Activated T-cell treated with anti-CD3 and anti-CD28 coated beads, Interleukin-2, amount 50 U/mL, for 72 hours (primary cell): ENCODE measurements at regions not wholly inside any gene's neighbourhood (a gene's known extent, or its start where the extent isn't known, plus 50 kb on each side); places are given as distances from the start of the nearest gene placed in this dataset.
A peak's percentile ranks its signal among the peaks of the same experiment; 100 is the strongest.
"Not testable (repeated sequence)": the region's sequence is repeated elsewhere in the genome, so short reads cannot be mapped to it uniquely, and the experiment has no call there.

Source experiments
- ATAC-seq, 2 donors: fragments of 150-1000 bp; cut with Tn5 transposase; replicated peaks in 1 of 2; 2 replicates each; pipeline ENCODE4 v1.10.0; 2021; ENCODE audit warnings: moderate library complexity in 2 of 2, mild to moderate bottlenecking in 1 of 2
- DNase-seq, 2 donors: peaks; one replicate each; pipeline ENCODE4 v3.0.0; 2021 to 2022; ENCODE audit warnings: mixed read lengths in 1 of 2
- H3K27ac Mint-ChIP-seq: one replicate; pipeline ENCODE4 v1.8.0; 2022; ENCODE audit warnings: mild to moderate bottlenecking, moderate library complexity, mixed read lengths
- H3K27me3 Mint-ChIP-seq: one replicate; pipeline ENCODE4 v1.8.0; 2022; ENCODE audit warnings: low read depth, mixed read lengths
- H3K36me3 Mint-ChIP-seq, 2 donors: one replicate each; pipeline ENCODE4 v1.8.0; 2022; ENCODE audit warnings: mixed read lengths in 2 of 2, mild to moderate bottlenecking in 1 of 2; ENCODE audit not compliant: insufficient read depth in 2 of 2
- H3K4me1 Mint-ChIP-seq: one replicate; pipeline ENCODE4 v1.8.0; 2022; ENCODE audit warnings: low read depth, mixed read lengths
- H3K4me3 Mint-ChIP-seq, 2 donors: one replicate each; pipeline ENCODE4 v1.8.0; 2022; ENCODE audit warnings: mild to moderate bottlenecking in 2 of 2, mixed read lengths in 2 of 2, moderate library complexity in 2 of 2
- H3K9me3 Mint-ChIP-seq, 2 donors: one replicate each; pipeline ENCODE4 v1.8.0; 2022; ENCODE audit warnings: mixed read lengths in 2 of 2

- H3K9me3 Mint-ChIP-seq = peaks cover 9 to 11% of the 10 kb centered on the region in 2 donors
Observed at GRCh38 chr2:122704109-122704563, 948.7 kb downstream of the TSN start.

GRCh38 chr2:122705746-122706145 is 950.3 kb downstream of the TSN start:
- H3K4me1 Mint-ChIP-seq = no peaks in the 10 kb centered on the region
- H3K27me3 Mint-ChIP-seq = no peaks in the 10 kb centered on the region
- H3K4me3 Mint-ChIP-seq = no peak overlapping the region
- no peak overlapping the region for H3K27ac Mint-ChIP-seq
- ATAC-seq (no peak), DNase-seq (no peak)
- H3K36me3 Mint-ChIP-seq = no peaks in the 10 kb centered on the region
- peaks cover 12 to 13% of the 10 kb centered on the region in 2 donors for H3K9me3 Mint-ChIP-seq

More at GRCh38 chr2:122704109-122704563, 948.7 kb downstream of the TSN start:
- no peak overlapping the region for H3K4me3 Mint-ChIP-seq
- no peak for ATAC-seq
- no peak for DNase-seq
- H3K4me1 Mint-ChIP-seq = no peaks in the 10 kb centered on the region
- no peaks in the 10 kb centered on the region for H3K27me3 Mint-ChIP-seq
- H3K27ac Mint-ChIP-seq = no peak overlapping the region
- no peaks in the 10 kb centered on the region for H3K36me3 Mint-ChIP-seq

DNA sequence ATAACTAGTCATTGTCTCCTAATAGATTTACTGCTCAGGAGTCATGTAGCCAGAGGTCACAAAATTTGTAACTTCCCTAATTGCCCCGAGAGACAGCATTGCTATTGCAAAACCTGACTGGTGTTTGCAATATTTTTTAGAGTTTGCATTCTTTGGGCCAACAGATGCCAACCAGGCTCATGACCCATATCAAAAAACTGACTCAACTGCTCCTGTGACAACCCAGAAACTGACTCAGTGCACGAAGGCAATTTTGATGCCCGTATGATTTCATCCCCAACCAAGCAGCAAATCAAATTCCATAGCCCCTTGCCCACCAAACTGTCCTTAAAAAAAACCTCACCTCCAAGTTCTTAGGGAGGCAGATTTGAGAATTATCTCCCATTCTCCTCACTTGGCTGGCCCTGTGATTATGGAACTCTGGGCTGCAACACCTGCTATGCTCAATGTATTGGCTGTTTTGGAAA is 951.3 kb downstream of the TSN start:
- no peak for ATAC-seq
- Mint-ChIP-seq H3K9me3 (peaks cover 12 to 13% of the 10 kb centered on the region in 2 donors), H3K4me1 (no peaks in the 10 kb centered on the region), H3K36me3 (no peaks in the 10 kb centered on the region), H3K27ac (no peak overlapping the region), H3K4me3 (no peak overlapping the region), H3K27me3 (no peaks in the 10 kb centered on the region)
- no peak for DNase-seq

DNA sequence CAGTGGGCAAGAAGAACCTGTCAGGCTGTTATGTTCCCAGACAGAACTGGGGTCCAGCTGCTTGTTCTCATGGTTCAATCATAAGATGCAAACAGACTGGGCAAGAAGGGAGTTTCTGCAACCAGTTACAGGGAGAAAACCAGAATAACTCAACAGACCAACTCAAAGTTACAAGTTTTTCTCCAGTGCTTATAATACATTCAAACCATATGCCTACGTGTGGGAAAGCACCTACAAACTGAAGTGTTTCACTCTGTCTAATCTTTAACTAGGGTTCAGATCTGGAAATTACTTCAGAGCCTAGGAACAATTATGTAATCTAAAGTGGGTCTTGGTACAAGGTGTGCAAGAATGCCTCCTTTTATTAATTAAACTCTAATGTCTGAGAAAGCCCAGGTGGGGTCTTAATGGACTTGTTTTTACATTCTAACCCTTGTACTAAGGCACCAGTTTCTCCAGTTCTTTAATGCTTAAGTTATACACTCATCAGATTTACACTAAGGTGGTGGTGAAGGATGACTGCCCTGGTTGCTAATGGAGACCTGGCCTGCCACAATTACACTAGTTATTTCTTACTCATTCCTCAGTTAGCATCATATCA is 951.9 kb downstream of the TSN start:
- Mint-ChIP-seq H3K36me3 (no peaks in the 10 kb centered on the region), H3K4me1 (no peaks in the 10 kb centered on the region), H3K27me3 (no peaks in the 10 kb centered on the region), H3K27ac (no peak overlapping the region), H3K4me3 (no peak overlapping the region), H3K9me3 (peaks cover 12 to 14% of the 10 kb centered on the region in 2 donors)
- ATAC-seq (no peak), DNase-seq (no peak)

GRCh38 chr2:122710049-122710448 is 954.6 kb downstream of the TSN start:
- no peaks in the 10 kb centered on the region for H3K27me3 Mint-ChIP-seq
- H3K4me1 Mint-ChIP-seq = no peaks in the 10 kb centered on the region
- H3K27ac Mint-ChIP-seq = no peak overlapping the region
- H3K36me3 Mint-ChIP-seq = no peaks in the 10 kb centered on the region
- DNase-seq = no peak
- H3K9me3 Mint-ChIP-seq = peaks cover 10 to 21% of the 10 kb centered on the region in 2 donors
- no peak for ATAC-seq
- no peak overlapping the region for H3K4me3 Mint-ChIP-seq

- DNase-seq = no peak
- Mint-ChIP-seq H3K4me1 (no peaks in the 10 kb centered on the region), H3K9me3 (peaks cover 5 to 15% of the 10 kb centered on the region in 2 donors), H3K4me3 (no peak overlapping the region), H3K27me3 (no peaks in the 10 kb centered on the region), H3K36me3 (no peaks in the 10 kb centered on the region), H3K27ac (no peak overlapping the region)
- no peak for ATAC-seq
Observed at GRCh38 chr2:122713800-122714199, 958.3 kb downstream of the TSN start.

- not testable (repeated sequence) for H3K4me3 Mint-ChIP-seq, H3K27ac Mint-ChIP-seq, H3K4me1 Mint-ChIP-seq, H3K9me3 Mint-ChIP-seq, H3K36me3 Mint-ChIP-seq, ATAC-seq, DNase-seq, H3K27me3 Mint-ChIP-seq
Observed at GRCh38 chr2:122720822-122721221, 965.4 kb downstream of the TSN start.

GRCh38 chr2:122734766-122735424 is 979.4 kb downstream of the TSN start:
- ATAC-seq = no peak
- H3K4me3 Mint-ChIP-seq = no peak overlapping the region

GRCh38 chr2:122736279-122736678 is 980.8 kb downstream of the TSN start:
- DNase-seq = no peak
- no peak for ATAC-seq
- no peak overlapping the region for H3K27ac Mint-ChIP-seq
- no peak overlapping the region for H3K4me3 Mint-ChIP-seq
- H3K36me3 Mint-ChIP-seq = no peaks in the 10 kb centered on the region
- H3K4me1 Mint-ChIP-seq = peaks cover 5% of the 10 kb centered on the region
- peaks cover 0 to 5% of the 10 kb centered on the region in 2 donors for H3K9me3 Mint-ChIP-seq
- H3K27me3 Mint-ChIP-seq = no peaks in the 10 kb centered on the region

More at GRCh38 chr2:122734766-122735424, 979.4 kb downstream of the TSN start:
- Mint-ChIP-seq H3K36me3 (no peaks in the 10 kb centered on the region), H3K4me1 (peaks cover 5% of the 10 kb centered on the region), H3K27me3 (no peaks in the 10 kb centered on the region), H3K27ac (no peak overlapping the region), H3K9me3 (peaks cover 0 to 6% of the 10 kb centered on the region in 2 donors)
- DNase-seq = no peak

- H3K4me3 Mint-ChIP-seq = no peak overlapping the region
- peaks cover 0 to 4% of the 10 kb centered on the region in 2 donors for H3K9me3 Mint-ChIP-seq
- H3K36me3 Mint-ChIP-seq = no peaks in the 10 kb centered on the region
- no peak for DNase-seq
- ATAC-seq = peak in 1 of 2 donors; percentile 36
- no peaks in the 10 kb centered on the region for H3K27me3 Mint-ChIP-seq
- H3K4me1 Mint-ChIP-seq = peaks cover 5% of the 10 kb centered on the region
- H3K27ac Mint-ChIP-seq = no peak overlapping the region
Observed at GRCh38 chr2:122737429-122738077, 982.1 kb downstream of the TSN start.

GRCh38 chr2:122739732-122740593 is 984.5 kb downstream of the TSN start:
- Mint-ChIP-seq H3K36me3 (no peaks in the 10 kb centered on the region), H3K9me3 (peaks cover 0 to 2% of the 10 kb centered on the region in 2 donors), H3K4me3 (no peak overlapping the region), H3K27me3 (no peaks in the 10 kb centered on the region), H3K27ac (no peak overlapping the region), H3K4me1 (peaks cover 5% of the 10 kb centered on the region)
- DNase-seq (no peak), ATAC-seq (peak in 1 of 2 donors; percentile 30)

- H3K27ac Mint-ChIP-seq = no peak overlapping the region
- H3K4me3 Mint-ChIP-seq = no peak overlapping the region
- no peak for DNase-seq
- H3K4me1 Mint-ChIP-seq = peaks cover 5% of the 10 kb centered on the region
- no peak for ATAC-seq
- no peaks in the 10 kb centered on the region for H3K36me3 Mint-ChIP-seq
- no peaks in the 10 kb centered on the region for H3K27me3 Mint-ChIP-seq
- H3K9me3 Mint-ChIP-seq = no peaks in the 10 kb centered on the region
Observed at GRCh38 chr2:122740594-122740948, 985.1 kb downstream of the TSN start.

- Mint-ChIP-seq H3K4me3 (no peak overlapping the region), H3K36me3 (no peaks in the 10 kb centered on the region), H3K4me1 (peaks cover 5% of the 10 kb centered on the region), H3K27ac (no peak overlapping the region), H3K9me3 (no peaks in the 10 kb centered on the region), H3K27me3 (no peaks in the 10 kb centered on the region)
- ATAC-seq (no peak), DNase-seq (no peak)
Observed at GRCh38 chr2:122741403-122741802, 986.0 kb downstream of the TSN start.
